CD4-positive, alpha-beta memory T cell (primary cell): ENCODE measurements at regions not wholly inside any gene's neighbourhood (a gene's known extent, or its start where the extent isn't known, plus 50 kb on each side); places are given as distances from the start of the nearest gene placed in this dataset.

Experiments used
- CTCF ChIA-PET: fragments of 350-600 bp; sonication (Branson Sonifier 250); formaldehyde crosslinking; loops from one replicate; lab custom pipeline; 2021; ENCODE audit warnings: inconsistent platforms; ENCODE audit not compliant: partially characterized antibody; lab: Charles Lee
- POLR2A ChIA-PET: fragments of 350-600 bp; sonication (Branson Sonifier 250); formaldehyde crosslinking; loops from one replicate; lab custom pipeline; 2021; ENCODE audit not compliant: partially characterized antibody; lab: Charles Lee
- DNase-seq, 5 donors: peaks; one replicate each; pipeline versions ENCODE4 v3.0.0 to v3.0.0-alpha.2; 2020 to 2022; ENCODE audit warnings: mixed read lengths in 1 of 5
- H3K27ac ChIP-seq: one replicate; pipeline ENCODE4 v1.7.0; 2013; ENCODE audit warnings: low read depth, low read length
- H3K27me3 ChIP-seq: 2 replicates; pipeline ENCODE4 v1.7.0; 2013; ENCODE audit warnings: mild to moderate bottlenecking, low read length, moderate library complexity; ENCODE audit not compliant: insufficient read depth
- H3K36me3 ChIP-seq: 2 replicates; pipeline ENCODE4 v1.7.0; 2013; ENCODE audit warnings: mild to moderate bottlenecking, low read length, moderate library complexity; ENCODE audit not compliant: insufficient read depth
- H3K4me1 ChIP-seq: 2 replicates; pipeline ENCODE4 v1.7.0; 2013; ENCODE audit warnings: mild to moderate bottlenecking, low read length, moderate library complexity; ENCODE audit not compliant: insufficient read depth
- H3K4me3 ChIP-seq, 2 donors: one replicate each; pipeline ENCODE4 v1.7.0; 2013; ENCODE audit warnings: low read length in 2 of 2, mild to moderate bottlenecking in 1 of 2
- H3K9me3 ChIP-seq, 2 donors: one replicate each; pipeline ENCODE4 v1.7.0; 2013; ENCODE audit warnings: low read length in 2 of 2, control low read depth in 1 of 2; ENCODE audit not compliant: control insufficient read depth in 1 of 2
- H3K27ac Mint-ChIP-seq, 7 donors: one replicate each; pipeline ENCODE4 v1.8.0; 2020 to 2021; ENCODE audit warnings: mixed read lengths in 7 of 7, mild to moderate bottlenecking in 6 of 7, inconsistent platforms in 3 of 7, moderate library complexity in 3 of 7
- H3K27me3 Mint-ChIP-seq, 2 donors: one replicate each; pipeline ENCODE4 v1.8.0; 2020 to 2021; ENCODE audit warnings: mixed read lengths in 2 of 2
- H3K36me3 Mint-ChIP-seq, 2 donors: one replicate each; pipeline ENCODE4 v1.8.0; 2020 to 2021; ENCODE audit warnings: mixed read lengths in 2 of 2, inconsistent platforms in 1 of 2, mild to moderate bottlenecking in 1 of 2
- H3K4me1 Mint-ChIP-seq, 4 donors: one replicate each; pipeline ENCODE4 v1.8.0; 2020 to 2021; ENCODE audit warnings: mixed read lengths in 4 of 4, mild to moderate bottlenecking in 1 of 4
- H3K4me3 Mint-ChIP-seq, 8 donors: one replicate each; pipeline ENCODE4 v1.8.0; 2020 to 2021; ENCODE audit warnings: mixed read lengths in 8 of 8, mild to moderate bottlenecking in 7 of 8, moderate library complexity in 6 of 8, inconsistent platforms in 3 of 8
- H3K9me3 Mint-ChIP-seq, 8 donors: one replicate each; pipeline ENCODE4 v1.8.0; 2020 to 2021; ENCODE audit warnings: mixed read lengths in 8 of 8, mild to moderate bottlenecking in 5 of 8, inconsistent platforms in 3 of 8, moderate library complexity in 1 of 8
- intact Hi-C: fragments of 100-400 bp; cut with micrococcal nuclease; formaldehyde crosslinking; loops from one replicate; pipeline ENCODE4 v1.15.1; 2023

GRCh38 chr3:102124704-102125103 is 275.4 kb downstream of the NFKBIZ start:
- Histone ChIP-seq H3K4me1 (no peaks in the 10 kb centered on the region), H3K27me3 (no peaks in the 10 kb centered on the region), H3K9me3 (no peaks in the 10 kb centered on the region), H3K4me3 (no peak overlapping the region), H3K27ac (no peak overlapping the region), H3K36me3 (no peaks in the 10 kb centered on the region)
- peaks cover 6 to 16% of the 10 kb centered on the region in 2 donors for H3K36me3 Mint-ChIP-seq
- ChIA-PET CTCF (no interaction called here), POLR2A (no interaction called here)
- peaks cover 0 to 29% (median 17%) of the 10 kb centered on the region in 8 donors for H3K9me3 Mint-ChIP-seq
- H3K4me3 Mint-ChIP-seq = no peak overlapping the region
- H3K27me3 Mint-ChIP-seq = no peaks in the 10 kb centered on the region
- no peak overlapping the region for H3K27ac Mint-ChIP-seq
- no peak for DNase-seq
- peaks cover 0 to 6% (median 4%) of the 10 kb centered on the region in 4 donors for H3K4me1 Mint-ChIP-seq
- intact Hi-C loops = no loop called here

- POLR2A ChIA-PET = no interaction called here
- Mint-ChIP-seq H3K36me3 (peaks cover 6 to 16% of the 10 kb centered on the region in 2 donors), H3K9me3 (peaks cover 0 to 26% (median 15%) of the 10 kb centered on the region in 8 donors), H3K27ac (no peak overlapping the region), H3K27me3 (no peaks in the 10 kb centered on the region), H3K4me3 (no peak overlapping the region), H3K4me1 (peaks cover 0 to 13% (median 6%) of the 10 kb centered on the region in 4 donors)
- Histone ChIP-seq H3K4me3 (no peak overlapping the region), H3K27ac (no peak overlapping the region), H3K9me3 (no peaks in the 10 kb centered on the region), H3K27me3 (no peaks in the 10 kb centered on the region), H3K4me1 (no peaks in the 10 kb centered on the region), H3K36me3 (no peaks in the 10 kb centered on the region)
- intact Hi-C loops = no loop called here
- DNase-seq = no peak
- CTCF ChIA-PET = no interaction called here
Measured at GRCh38 chr3:102125197-102125993, 276.1 kb downstream of the NFKBIZ start.

GRCh38 chr3:102125994-102126368 is 276.7 kb downstream of the NFKBIZ start:
- no peak for DNase-seq
- no peak overlapping the region for H3K27ac Mint-ChIP-seq
- H3K4me3 Mint-ChIP-seq = no peak overlapping the region
- Histone ChIP-seq H3K9me3 (no peaks in the 10 kb centered on the region), H3K4me1 (no peaks in the 10 kb centered on the region), H3K36me3 (no peaks in the 10 kb centered on the region), H3K27ac (no peak overlapping the region), H3K27me3 (no peaks in the 10 kb centered on the region), H3K4me3 (no peak overlapping the region)
- no peaks in the 10 kb centered on the region for H3K27me3 Mint-ChIP-seq
- POLR2A ChIA-PET = no interaction called here
- peaks cover 0 to 15% (median 6%) of the 10 kb centered on the region in 4 donors for H3K4me1 Mint-ChIP-seq
- CTCF ChIA-PET = no interaction called here
- peaks cover 0 to 26% (median 13%) of the 10 kb centered on the region in 8 donors for H3K9me3 Mint-ChIP-seq
- intact Hi-C loops = no loop called here
- H3K36me3 Mint-ChIP-seq = peaks cover 6 to 16% of the 10 kb centered on the region in 2 donors

- H3K4me3 Mint-ChIP-seq = no peak overlapping the region
- Histone ChIP-seq H3K36me3 (no peaks in the 10 kb centered on the region), H3K27ac (no peak overlapping the region), H3K4me1 (no peaks in the 10 kb centered on the region), H3K9me3 (no peaks in the 10 kb centered on the region), H3K27me3 (no peaks in the 10 kb centered on the region), H3K4me3 (no peak overlapping the region)
- H3K27ac Mint-ChIP-seq = peak overlapping the region in 3 of 7 donors; percentile 17 to 46 (median 38)
- no peaks in the 10 kb centered on the region for H3K36me3 Mint-ChIP-seq
- H3K27me3 Mint-ChIP-seq = no peaks in the 10 kb centered on the region
- CTCF ChIA-PET = interaction anchor here (1.0 kb wide), 1 partner anchor 20 kb away, joined by 4 read pairs; no protein-coding TSS in a partner anchor
- H3K9me3 Mint-ChIP-seq = peaks cover 0 to 4% (median 0%) of the 10 kb centered on the region in 8 donors
- intact Hi-C loops = no loop called here
- DNase-seq = no peak
- POLR2A ChIA-PET = no interaction called here
- H3K4me1 Mint-ChIP-seq = peaks cover 0 to 10% (median 2%) of the 10 kb centered on the region in 4 donors
Measured at GRCh38 chr3:102129760-102130608, 280.7 kb downstream of the NFKBIZ start.

- Mint-ChIP-seq H3K36me3 (no peaks in the 10 kb centered on the region), H3K27ac (no peak overlapping the region), H3K27me3 (no peaks in the 10 kb centered on the region), H3K9me3 (no peaks in the 10 kb centered on the region), H3K4me1 (peaks cover 0 to 10% (median 3%) of the 10 kb centered on the region in 4 donors), H3K4me3 (no peak overlapping the region)
- POLR2A ChIA-PET = no interaction called here
- Histone ChIP-seq H3K9me3 (no peaks in the 10 kb centered on the region), H3K36me3 (no peaks in the 10 kb centered on the region), H3K4me1 (no peaks in the 10 kb centered on the region), H3K27me3 (no peaks in the 10 kb centered on the region), H3K4me3 (no peak overlapping the region), H3K27ac (no peak overlapping the region)
- intact Hi-C loops = no loop called here
- CTCF ChIA-PET = no interaction called here
- no peak for DNase-seq
Measured at GRCh38 chr3:102132370-102132769, 283.1 kb downstream of the NFKBIZ start.

GRCh38 chr3:102133376-102133775 is 284.1 kb downstream of the NFKBIZ start:
- Histone ChIP-seq H3K9me3 (no peaks in the 10 kb centered on the region), H3K4me1 (no peaks in the 10 kb centered on the region), H3K27ac (no peak overlapping the region), H3K27me3 (no peaks in the 10 kb centered on the region), H3K36me3 (no peaks in the 10 kb centered on the region), H3K4me3 (no peak overlapping the region)
- Mint-ChIP-seq H3K36me3 (no peaks in the 10 kb centered on the region), H3K9me3 (no peaks in the 10 kb centered on the region), H3K4me3 (no peak overlapping the region), H3K27ac (peak overlapping the region in 2 of 7 donors; percentile 26 to 58), H3K27me3 (no peaks in the 10 kb centered on the region), H3K4me1 (peaks cover 0 to 10% (median 3%) of the 10 kb centered on the region in 4 donors)
- intact Hi-C loops = no loop called here
- no peak for DNase-seq
- ChIA-PET POLR2A (no interaction called here), CTCF (interaction anchor here (0.9 kb wide), 1 partner anchor 320 kb away, joined by 3 read pairs; no protein-coding TSS in a partner anchor)

- CTCF ChIA-PET = interaction anchor here (1.2 kb wide), 1 partner anchor 91 kb away, joined by 4 read pairs; no protein-coding TSS in a partner anchor
Measured at GRCh38 chr3:102135316-102135715, 286.0 kb downstream of the NFKBIZ start.

More at GRCh38 chr3:102135316-102135715, 286.0 kb downstream of the NFKBIZ start:
- H3K36me3 Mint-ChIP-seq = no peaks in the 10 kb centered on the region
- Histone ChIP-seq H3K27ac (no peak overlapping the region), H3K36me3 (no peaks in the 10 kb centered on the region), H3K4me1 (no peaks in the 10 kb centered on the region), H3K9me3 (no peaks in the 10 kb centered on the region), H3K4me3 (no peak overlapping the region), H3K27me3 (no peaks in the 10 kb centered on the region)
- no peak overlapping the region for H3K27ac Mint-ChIP-seq
- H3K4me3 Mint-ChIP-seq = no peak overlapping the region
- intact Hi-C loops = no loop called here
- H3K4me1 Mint-ChIP-seq = peaks cover 0 to 6% (median 1%) of the 10 kb centered on the region in 4 donors
- DNase-seq = no peak
- POLR2A ChIA-PET = no interaction called here
- no peaks in the 10 kb centered on the region for H3K9me3 Mint-ChIP-seq
- no peaks in the 10 kb centered on the region for H3K27me3 Mint-ChIP-seq
